SHP77 treated with DMSO at 0.1 percent for 48 hours (cell line): ENCODE measurements at regions not wholly inside any gene's neighbourhood (a gene's known extent, or its start where the extent isn't known, plus 50 kb on each side); places are given as distances from the start of the nearest gene placed in this dataset.

Experiments used
- DNase-seq: peaks from one replicate; lab custom pipeline; 2025; lab: John Stamatoyannopoulos, UW

DNA sequence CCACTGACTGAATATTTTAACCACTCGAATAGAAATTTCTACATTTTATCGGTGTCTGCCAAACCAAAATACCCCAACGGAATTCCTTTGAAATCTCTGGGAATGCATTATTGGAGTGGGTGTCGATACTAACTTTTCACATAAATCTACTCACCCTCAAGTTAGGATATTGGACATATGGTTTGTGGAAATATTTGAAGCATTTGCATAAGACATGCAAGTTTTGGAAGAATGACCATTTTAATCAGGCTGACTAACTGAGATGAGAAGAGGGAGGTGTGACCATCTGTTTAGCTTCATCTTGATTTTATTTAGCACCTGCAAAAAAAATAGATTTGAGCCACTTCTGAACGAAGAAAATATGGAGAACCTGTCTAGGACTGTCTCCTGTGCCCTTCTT is 61.2 kb downstream of the KLF6 start:
- DNase-seq = no peak

DNA sequence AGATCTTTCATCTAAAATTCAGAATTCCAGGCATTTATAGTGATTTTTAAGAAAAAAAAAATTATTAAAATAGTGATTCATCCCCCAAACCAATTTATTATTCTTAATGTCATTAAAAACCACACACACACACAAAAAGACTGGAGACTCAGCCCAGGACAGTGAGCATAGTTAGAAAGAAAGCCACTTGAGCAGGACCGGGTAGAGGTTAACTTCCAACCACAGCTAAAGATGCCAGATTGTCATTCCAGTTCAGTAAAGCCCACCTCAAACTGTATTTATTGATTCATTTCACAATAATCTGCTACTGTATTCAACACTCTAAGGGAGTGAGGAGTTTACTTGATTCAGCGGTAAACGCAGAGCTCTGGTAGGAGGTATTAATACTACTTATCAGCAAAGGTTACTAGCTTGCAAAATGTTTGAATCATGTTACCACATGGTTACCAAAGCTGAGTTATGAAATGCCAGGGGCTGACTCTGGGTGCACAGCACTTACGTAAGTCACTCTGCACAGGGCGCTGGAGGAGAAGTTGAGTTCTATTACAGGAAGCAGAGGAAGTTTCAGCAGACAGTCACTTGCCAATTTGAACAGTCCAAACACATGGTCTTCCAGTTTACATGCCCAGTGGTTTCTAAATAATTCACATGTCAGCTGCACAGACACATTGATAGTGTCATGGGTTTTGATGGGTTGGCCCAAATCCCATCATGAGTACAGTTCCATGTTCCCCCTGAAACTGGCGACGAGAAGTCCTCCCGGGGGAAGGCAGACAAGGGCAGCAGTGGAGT is 64.6 kb downstream of the KLF6 start:
- DNase-seq = no peak

DNA sequence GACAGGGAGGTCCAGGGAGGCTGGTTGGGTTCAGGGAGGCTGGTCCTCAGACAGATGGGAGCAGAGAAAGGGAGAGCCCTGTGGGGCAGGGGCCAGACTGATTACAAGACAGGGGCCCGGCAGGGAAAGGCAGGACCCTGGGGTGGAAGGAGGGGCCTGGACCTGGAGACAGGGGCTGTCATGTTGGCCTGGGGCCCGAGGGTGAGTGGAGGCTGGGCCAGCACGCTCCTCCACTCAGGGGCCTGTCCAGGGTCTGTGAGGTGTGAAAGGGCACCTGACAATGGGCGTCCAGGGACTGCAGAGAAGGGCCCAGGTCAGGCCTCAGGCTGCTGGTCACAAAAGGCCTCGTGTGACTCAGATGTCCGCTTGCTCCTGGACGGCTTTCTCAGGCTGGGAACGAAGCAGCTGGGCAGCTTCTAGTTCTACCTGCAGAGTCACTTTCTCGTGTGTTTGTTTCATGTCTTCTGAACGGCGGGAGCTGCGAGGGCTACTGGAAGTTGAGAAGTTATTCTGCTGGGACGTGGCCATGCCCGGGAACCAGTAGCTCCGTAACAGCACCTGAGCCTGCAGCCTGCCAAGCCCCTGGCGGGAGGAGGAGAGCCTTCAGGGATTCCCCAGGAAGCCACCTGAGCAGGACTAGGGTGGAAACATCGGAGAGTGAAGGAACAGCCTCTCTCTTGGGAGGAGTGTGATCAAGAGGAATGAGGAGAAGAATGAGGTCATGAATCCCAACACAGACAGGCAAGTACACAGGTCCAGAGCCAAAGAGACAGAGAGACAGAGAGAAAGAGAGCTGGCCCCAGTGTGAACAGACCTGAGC is 65.8 kb downstream of the KLF6 start:
- no peak for DNase-seq

DNA sequence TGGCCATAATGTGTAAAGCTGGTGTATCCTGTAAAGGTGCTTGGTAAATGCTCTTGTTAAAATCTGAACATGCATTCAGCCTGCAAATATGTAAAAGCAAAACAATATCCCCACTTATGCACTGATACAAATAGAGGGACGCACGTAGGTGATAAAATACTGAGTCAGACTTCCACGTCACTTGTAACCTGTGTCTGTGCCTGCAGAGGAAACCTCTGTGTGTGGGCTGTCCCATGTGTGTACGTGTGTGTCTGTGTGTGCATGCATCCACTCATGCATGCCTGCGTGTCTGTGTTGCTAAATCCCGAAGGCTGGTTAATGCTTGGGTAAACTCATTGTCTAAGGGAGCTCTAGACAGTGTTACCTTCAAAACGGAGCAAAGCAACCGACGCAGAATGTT is 68.9 kb downstream of the KLF6 start:
- DNase-seq = no peak

DNA sequence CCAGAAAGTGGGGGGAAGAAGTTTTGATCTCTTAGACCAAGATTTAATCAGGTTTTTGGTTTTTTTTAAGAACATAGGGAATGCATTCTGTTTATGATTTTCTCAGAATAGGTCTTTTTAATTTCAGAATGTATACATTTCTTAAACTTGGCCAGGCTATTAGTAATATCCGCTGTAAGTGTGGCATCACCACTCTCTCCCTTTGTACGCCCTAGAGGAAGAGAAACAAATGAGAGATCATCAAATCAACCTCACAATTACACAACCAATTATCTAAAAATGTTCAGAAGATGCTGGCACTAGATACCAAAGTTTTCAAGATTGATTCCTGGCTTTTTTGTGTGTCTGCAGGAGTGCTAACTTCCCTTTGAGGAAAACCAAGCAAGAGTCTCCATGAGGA is 70.0 kb downstream of the KLF6 start:
- no peak for DNase-seq

DNA sequence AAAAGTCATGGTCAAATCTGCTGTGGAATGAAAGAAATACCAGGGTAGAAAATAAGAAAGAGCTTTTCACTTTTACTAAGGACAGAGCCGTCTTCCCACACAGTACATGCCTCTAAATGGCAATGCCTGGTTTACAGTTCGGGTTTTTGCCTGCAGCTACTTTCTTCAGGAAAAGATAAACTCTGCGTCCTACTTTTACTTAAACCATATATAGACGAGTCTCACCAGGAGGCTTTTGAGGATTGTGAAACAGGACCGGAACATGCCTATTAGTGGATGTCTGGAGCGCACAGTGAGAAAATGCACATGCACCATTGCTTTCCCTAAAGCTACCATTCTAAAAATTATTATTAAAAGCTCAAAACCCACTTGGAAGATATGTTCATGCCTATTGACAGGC is 70.5 kb downstream of the KLF6 start:
- no peak for DNase-seq

DNA sequence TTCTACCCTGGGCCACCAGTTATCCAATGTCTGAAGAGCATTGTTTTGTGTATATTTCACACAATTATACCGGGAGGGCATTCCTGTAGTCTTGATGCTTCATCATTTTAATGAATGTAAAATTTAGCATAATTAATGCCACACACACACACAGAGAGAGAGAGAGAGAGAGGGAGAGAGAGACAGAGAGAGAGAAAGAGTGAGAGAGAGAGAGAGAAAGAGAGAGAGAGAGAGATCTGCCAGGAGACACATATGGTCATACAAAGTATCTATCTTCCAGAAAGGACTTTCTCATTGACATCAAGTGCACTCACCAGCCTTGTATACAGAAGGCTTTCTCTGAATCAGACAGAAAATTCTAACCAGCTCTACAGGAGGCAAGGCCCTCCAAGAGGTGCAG is 72.3 kb downstream of the KLF6 start:
- DNase-seq = no peak

DNA sequence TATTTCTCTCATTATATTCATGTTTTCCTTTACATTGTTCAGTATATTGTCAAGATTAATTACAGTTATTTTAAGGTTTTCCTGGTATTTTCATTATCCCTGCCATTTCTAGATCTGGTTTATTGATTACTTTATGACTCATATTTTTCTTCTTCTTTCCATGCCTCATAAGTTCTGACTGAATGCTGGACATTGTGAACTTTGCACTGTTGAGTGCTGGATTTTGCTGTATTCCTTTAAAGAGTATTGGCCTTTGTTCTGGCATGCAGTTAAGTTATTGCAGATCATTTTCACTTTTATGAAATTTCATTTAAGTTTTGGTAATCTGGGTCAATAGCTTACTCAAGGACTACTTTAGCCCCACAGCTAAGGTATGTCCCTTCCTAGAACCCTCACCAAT is 73.1 kb downstream of the KLF6 start:
- no peak for DNase-seq

DNA sequence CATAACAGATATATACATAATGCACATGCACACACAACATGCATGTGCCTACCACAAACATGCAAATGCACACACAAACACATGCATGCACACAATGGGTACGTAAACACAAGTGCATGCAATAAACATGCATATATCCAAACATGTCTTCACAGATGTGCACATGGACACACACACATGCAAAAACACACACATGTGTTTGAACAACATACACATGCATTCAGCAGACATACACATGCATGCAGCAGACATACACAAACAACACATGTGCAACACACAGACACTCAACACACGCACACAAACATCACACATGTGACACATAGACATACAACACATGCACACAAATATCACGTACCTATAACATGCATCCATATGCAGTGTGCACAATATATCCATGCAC is 74.2 kb downstream of the KLF6 start:
- DNase-seq = no peak

DNA sequence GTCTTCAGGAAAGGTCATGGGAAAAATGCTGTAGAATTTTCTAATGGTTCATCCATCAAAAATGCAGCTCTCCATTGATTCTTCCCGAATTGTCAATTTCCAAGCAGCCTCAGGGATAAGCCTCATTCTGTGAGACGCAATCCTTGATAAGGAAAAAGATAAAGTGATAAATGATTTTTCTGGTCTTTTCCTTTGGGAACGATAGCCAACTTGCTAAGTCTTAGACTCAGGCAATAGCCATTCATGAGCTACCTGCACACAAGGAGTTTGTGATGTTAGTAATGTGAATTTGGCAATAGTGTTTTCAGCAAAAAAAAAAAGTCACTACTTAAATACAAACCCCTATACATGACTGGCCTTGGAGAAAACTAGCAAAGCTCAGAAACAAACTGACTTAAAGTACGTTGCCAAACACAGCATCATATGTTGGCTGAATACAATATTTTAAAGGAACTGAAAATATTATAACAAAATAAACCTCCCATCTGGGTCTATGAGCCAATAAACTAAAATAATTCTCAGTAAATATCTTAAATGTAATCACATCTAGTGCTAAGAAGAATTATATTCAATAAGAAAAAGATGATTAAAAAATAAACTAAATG is 75.5 kb downstream of the KLF6 start:
- DNase-seq = no peak

DNA sequence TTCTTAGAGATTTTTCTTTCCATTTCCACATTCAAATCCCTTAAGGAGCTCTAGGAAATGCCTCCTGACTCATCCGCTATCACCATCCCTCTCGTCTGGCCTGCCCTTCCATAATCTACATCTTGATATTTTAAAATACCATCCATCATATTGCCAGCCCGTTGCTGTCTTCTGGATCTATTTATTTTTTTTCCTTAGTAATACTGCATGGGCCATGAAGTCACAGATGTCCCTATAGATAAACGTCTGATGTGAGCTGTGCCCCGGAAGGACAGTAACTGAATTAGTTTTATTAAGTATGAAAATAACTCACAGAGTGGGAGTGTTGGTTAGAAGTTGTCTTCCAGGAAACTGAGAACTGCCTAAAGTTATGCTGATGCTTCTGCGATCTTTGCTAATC is 76.2 kb downstream of the KLF6 start:
- no peak for DNase-seq

DNA sequence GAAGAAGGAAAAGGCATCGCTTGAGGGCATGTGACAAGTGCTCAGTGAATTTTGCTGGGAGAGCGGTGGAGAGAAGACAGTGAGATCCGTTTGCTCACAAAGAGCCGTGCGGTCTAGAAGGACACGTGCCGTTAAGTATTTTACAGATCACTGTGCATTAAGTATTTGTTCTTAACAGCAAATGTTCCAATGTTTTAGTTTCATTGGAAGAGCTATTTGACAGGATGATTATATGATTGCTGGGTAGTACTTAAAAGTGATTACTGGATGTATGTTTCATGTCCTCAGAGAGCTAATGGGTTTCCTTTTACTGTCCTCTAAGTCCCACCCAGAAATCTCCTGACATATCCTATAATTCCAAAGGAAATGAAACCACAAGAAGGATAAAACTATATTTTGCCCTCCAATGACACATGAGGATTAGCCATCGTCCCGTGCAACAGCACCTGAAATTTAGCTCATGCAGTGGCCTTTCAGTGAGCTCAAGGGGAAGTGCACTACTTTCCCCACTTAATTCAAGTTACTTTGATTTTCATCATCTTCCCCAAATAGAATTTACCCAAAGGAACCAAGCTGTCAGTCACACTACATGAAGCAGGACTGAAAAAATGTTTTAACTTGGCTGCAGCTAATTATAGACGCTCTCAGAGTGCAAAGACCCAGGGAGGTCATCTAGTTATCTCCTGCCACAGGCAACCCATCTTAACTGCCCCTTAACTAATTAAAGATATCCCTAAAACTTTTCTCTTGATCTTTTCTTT is 80.3 kb downstream of the KLF6 start:
- no peak for DNase-seq

DNA sequence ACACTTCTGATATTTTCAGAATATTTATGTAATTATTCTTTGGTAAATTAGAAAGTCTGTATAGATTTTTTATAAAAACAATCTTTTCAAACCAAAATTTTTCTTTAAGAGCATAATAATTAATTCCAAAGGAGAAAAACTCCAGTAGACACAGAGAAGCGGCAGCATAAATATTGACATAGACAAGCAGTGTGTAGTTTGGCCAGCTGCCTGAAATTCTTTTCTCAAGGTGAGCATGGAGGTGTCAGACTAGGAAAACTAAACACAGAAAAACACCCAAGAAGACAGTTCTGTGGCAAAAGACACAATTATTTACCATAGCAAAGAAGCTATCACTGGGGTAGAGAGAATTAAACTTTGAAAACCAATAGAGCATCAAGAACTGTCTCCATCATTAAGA is 82.4 kb downstream of the KLF6 start:
- no peak for DNase-seq

DNA sequence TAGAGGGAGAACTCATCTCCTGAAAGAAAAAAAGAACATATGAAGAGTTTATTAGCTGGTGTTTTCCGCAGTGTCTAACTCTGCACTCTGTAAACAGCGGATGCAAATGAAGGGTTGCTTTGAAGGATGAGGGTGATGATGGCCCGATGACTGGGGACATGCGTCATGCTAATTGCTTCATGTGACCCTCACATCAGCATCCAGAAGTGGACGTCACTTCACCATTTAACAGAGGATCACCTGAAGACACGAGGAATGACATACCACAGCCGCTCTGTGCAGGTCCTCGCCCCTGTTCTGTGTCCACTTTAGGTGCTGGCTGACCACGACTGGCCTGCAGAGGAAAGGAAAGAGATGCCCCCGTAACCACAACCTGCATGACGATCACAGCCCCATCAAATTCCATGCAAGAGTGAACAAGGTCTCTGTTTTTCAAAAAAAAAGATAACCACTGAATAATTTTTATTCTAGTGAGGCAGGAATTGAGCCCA is 82.9 kb downstream of the KLF6 start:
- DNase-seq = no peak

DNA sequence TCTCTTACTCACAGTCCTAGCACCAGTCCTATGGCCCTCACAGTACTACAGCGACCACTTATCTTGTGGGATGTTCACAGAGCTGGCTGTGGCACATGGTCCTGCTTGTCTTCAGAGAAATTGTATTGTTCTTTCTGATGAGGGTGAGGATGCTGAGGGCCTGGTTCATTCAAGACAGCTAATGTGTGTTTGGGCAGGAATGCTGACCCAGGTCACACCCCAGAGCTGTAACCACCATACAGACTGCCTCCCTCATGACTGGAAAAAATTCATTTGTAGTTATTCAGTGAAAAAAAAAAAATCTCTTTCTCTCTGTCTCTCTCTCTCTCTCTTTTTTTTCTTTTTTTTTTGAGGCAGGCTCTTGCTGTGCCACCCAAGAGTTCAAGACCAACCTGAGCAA is 83.5 kb downstream of the KLF6 start:
- DNase-seq = no peak

DNA sequence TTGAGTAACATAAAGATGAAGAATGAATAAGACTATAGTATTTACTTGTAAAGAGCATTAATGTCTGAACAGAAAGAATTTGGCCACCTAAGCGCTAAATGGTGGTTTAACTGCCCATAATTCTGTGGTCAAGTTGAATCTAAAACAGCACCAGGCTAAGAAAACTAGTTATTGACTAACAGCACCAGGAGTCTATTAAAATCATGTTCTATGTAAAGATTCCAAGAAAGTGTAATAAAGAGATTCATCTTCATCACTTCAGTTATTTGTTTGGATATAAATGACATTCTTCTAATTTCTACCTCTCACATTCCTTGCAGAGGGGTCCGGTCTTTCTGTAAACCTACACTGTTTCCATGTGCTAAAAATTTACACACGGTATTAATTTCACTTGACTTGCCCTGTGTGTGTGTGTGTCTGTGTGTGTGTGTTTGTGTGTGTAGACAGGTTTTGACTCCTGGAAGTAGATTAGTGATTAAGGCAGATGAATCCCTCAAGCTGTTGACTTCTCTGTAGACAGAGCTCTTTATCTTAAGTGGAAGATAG is 84.4 kb downstream of the KLF6 start:
- no peak for DNase-seq

DNA sequence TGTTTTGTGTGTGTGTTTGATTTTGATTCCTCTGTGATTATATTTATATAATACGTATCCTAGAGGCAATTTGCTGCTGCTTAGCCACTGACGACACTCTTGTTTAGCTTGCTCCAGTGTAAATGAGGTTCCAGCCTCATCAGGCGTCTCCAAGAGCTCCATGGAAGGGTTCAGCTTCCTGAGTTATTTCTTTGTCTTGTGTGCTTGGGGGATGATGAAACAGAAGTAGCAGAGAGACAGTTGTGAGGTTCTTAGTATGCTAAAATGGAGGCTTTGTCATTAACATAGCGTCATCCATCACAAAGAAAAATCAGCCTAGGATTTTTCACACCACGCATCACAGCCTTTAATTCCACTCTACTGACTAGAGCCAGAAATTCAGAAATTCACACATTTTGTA is 85.1 kb downstream of the KLF6 start:
- no peak for DNase-seq

DNA sequence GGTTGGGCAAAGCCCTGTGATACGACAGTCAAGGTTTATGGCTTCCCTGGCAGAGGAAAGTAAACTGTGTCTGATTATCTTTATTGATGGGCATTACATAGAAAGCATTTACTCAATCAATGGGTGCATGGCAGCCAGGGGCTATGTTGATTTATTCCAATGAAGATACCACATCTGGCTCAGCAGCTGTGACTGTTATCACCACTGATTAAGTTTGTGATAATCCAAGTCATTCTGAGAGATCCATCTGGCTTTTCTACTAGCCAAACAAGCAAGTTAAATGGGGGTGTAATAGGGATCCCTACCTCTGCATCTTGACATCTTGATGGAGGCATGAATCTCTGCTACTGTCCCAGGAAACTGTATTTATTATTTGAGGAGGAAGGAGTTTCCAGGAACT is 86.7 kb downstream of the KLF6 start:
- DNase-seq = no peak

DNA sequence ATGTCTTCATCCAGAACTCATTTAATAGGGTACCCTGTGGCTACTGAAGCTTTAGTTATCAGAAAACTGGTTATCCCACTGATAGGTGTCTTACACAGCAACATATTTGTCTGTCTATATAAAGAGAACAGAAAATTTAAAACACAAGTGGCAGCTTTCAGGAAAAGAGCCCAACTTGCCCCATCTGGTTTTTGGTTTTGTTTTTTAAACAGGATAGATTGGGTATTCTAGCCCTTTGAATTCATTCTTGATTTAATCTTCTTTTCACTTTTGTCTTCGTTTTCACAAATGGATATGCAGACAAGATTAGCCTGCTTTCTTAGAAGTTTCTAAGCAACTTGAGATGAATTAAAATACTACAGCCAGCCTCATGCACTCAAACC is 91.3 kb downstream of the KLF6 start:
- DNase-seq = no peak

DNA sequence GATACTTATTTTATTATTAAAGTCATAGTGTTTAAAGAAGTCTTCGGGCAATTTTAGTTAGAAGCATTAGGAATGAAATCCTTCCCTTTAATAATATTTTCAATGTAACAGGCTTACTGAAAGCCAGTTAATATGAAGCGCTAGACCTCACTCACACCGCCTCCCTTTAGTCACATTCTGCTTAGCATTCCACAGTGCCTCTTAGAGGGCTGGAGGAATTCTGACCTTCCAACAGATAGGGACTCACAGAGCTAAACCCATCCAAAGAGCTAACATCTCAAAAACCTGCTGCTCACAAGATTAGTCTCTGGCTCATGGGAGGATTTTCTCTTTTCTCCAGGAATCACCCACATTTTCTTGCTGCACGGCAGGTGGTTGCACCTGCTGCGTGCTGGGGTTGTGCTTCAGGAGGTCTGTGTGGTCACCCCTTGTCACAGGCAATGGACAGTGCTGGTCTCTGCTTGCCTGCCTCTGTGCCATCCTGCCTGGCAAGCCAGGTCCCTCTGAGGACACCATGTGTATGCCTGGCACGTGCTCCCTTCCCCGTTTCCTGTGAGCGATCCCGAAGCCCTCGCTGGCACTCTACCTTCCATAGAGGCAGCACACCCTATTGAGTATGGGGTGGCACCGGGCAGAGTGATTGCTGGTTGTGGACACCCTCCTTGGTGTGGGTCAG is 91.8 kb downstream of the KLF6 start:
- DNase-seq = no peak

DNA sequence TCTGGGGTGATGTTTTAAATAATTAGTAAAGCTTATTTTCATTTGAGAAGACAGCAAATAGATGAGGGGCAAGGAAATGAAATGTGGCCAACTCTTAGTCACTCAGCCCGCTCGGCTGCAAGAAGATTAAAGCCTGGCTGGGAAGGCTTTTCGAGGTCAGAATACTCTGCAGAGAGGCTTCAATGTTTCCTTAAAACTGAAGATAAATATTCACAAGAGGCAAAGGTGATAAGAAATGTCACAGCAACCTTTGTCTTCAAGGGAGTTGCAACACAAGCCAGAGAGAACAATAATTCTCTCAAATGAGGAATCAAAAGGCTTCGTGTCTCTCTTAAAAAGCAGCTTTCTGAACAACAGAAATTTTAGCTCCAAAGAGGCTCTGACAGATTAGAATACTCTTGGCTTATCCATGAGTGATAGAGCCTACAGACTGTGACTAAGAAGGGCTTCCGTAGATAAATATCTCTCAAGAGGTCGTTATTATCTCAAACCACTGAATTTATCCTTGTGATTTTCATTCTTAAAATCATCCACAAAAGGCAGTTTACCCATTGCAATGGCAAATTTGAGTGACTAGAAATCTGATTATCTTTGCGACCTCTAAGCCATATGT is 92.5 kb downstream of the KLF6 start:
- no peak for DNase-seq
